Fibroblast of lung (primary cell): ENCODE measurements at regions not wholly inside any gene's neighbourhood (a gene's known extent, or its start where the extent isn't known, plus 50 kb on each side); places are given as distances from the start of the nearest gene placed in this dataset.

Source experiments
- DNase-seq, 2 donors: peaks; one replicate each; pipeline versions ENCODE4 v3.0.0 to v3.0.0-alpha.2; 2010; ENCODE audit warnings: low read depth in 2 of 2
- H2AFZ ChIP-seq: 2 replicates; pipeline ENCODE4 v1.5.1; 2012; ENCODE audit warnings: low read length, control low read depth, inconsistent platforms
- H3K27ac ChIP-seq: 2 replicates; pipeline ENCODE4 v1.5.1; 2011; ENCODE audit warnings: low read length, control low read depth; ENCODE audit not compliant: insufficient read depth
- H3K27me3 ChIP-seq: 2 replicates; pipeline ENCODE4 v1.5.1; 2011; ENCODE audit warnings: mild to moderate bottlenecking, low read length; ENCODE audit not compliant: control insufficient read depth, insufficient read depth
- H3K36me3 ChIP-seq: 2 replicates; pipeline ENCODE4 v1.5.1; 2011; ENCODE audit warnings: low read length; ENCODE audit not compliant: control insufficient read depth, insufficient read depth
- H3K4me1 ChIP-seq: 2 replicates; pipeline ENCODE4 v1.5.1; 2011; ENCODE audit warnings: low read length; ENCODE audit not compliant: control insufficient read depth, insufficient read depth; ENCODE audit errors: extremely low read depth
- H3K4me2 ChIP-seq: 2 replicates; pipeline ENCODE4 v1.5.1; 2011; ENCODE audit warnings: low read length, control low read depth; ENCODE audit not compliant: insufficient read depth; ENCODE audit errors: extremely low read depth
- H3K4me3 ChIP-seq, 4 experiments: fragments of 200-600 bp in 1 of 4; sonication (generic) in 1 of 4; replicated peaks in 1 of 4; 2 replicates each; pipeline ENCODE4 v1.5.1; 2011 to 2016; ENCODE audit warnings: low read length in 4 of 4, low read depth in 3 of 4, mild to moderate bottlenecking in 3 of 4, control low read depth in 2 of 4, inconsistent platforms in 1 of 4, mixed read lengths in 1 of 4; ENCODE audit not compliant: insufficient read depth in 1 of 4; ENCODE audit errors: control extremely low read depth in 1 of 4
- H3K79me2 ChIP-seq: 2 replicates; pipeline ENCODE4 v1.5.1; 2012; ENCODE audit warnings: mild to moderate bottlenecking, low read length, inconsistent platforms; ENCODE audit not compliant: control insufficient read depth, insufficient read depth
- H3K9ac ChIP-seq: 2 replicates; pipeline ENCODE4 v1.5.1; 2011; ENCODE audit warnings: mild to moderate bottlenecking, low read length, control low read depth; ENCODE audit not compliant: insufficient read depth
- H3K9me3 ChIP-seq: 2 replicates; pipeline ENCODE4 v1.5.1; 2012; ENCODE audit warnings: low read depth, low read length; ENCODE audit not compliant: control insufficient read depth, insufficient read depth
- H4K20me1 ChIP-seq: 2 replicates; pipeline ENCODE4 v1.5.1; 2011; ENCODE audit warnings: low read length; ENCODE audit not compliant: control insufficient read depth, insufficient read depth; ENCODE audit errors: extremely low read depth
- EZH2 ChIP-seq: IDR thresholded peaks from 2 replicates; pipeline ENCODE4 v1.5.1; 2012; ENCODE audit warnings: low read length, control low read depth, mild to moderate bottlenecking; ENCODE audit errors: missing control alignments
- TF ChIP-seq, protein P1 (sequence below), 2 donors: IDR thresholded peaks in 1 of 2; conservative IDR thresholded peaks in 1 of 2; 1 replicate in 1 of 2; 2 replicates in 1 of 2; pipeline ENCODE4 v1.5.1; 2011 to 2012; ENCODE audit warnings: low read length in 2 of 2, control low read depth in 1 of 2, inconsistent platforms in 1 of 2, low read depth in 1 of 2, mild to moderate bottlenecking in 1 of 2

DNA sequence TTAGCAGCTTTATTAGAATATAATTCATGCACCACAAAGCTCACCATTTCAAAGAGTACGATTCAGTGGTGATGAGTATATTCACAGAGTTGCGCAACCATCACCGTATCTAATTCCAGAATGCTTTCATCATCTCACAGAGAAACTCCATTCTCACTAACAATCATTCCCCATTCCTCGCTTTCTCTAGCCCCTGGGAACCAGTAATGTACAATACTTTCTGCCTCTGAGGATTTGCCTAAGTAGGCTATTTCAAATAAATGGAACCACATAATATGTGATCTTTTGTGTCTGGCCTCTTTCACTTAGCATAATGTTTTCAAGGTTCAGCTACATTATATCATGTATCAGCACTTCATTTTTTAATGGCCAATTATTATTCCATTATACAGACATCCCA is 145.1 kb upstream of the ADAMTS16 start:
- Histone ChIP-seq H3K36me3 (no peaks in the 10 kb centered on the region), H3K9ac (no peak overlapping the region)
- DNase-seq, result peak; percentile 25 to 87

DNA sequence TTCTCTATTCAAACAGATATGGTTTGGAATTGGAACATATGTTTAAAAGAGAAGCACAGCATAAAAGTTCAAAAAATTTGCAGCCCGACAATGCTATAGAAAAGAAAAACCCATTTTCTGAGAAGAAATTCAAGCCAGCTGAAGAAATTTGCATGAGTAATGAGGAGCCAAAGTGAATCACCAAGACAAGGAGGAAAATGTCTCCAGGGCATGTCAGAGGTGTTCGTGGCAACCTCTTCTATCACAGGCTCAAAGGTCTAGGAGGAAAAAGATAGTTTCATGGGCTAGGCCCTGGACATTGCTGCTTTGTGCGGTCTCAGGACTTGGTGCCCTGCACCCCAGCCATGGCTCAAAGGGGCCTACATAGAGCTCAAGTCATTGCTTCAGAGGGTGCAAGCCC is 134.8 kb upstream of the ADAMTS16 start:
- no peaks in the 10 kb centered on the region for H3K27me3 ChIP-seq
- no peak for DNase-seq
- no peak overlapping the region for H2AFZ ChIP-seq
- no peak overlapping the region for H3K4me3 ChIP-seq
- no peak overlapping the region for H3K27ac ChIP-seq
- H3K4me1 ChIP-seq, result no peaks in the 10 kb centered on the region
- H3K79me2 ChIP-seq, result no peaks in the 10 kb centered on the region
- H3K9ac ChIP-seq, result no peak overlapping the region
- no peaks in the 10 kb centered on the region for H3K36me3 ChIP-seq
- no peak overlapping the region for H3K4me2 ChIP-seq
- no peaks in the 10 kb centered on the region for H4K20me1 ChIP-seq
- H3K9me3 ChIP-seq, result no peaks in the 10 kb centered on the region
- no peak for TF ChIP-seq EZH2
- TF ChIP-seq, protein P1, sequence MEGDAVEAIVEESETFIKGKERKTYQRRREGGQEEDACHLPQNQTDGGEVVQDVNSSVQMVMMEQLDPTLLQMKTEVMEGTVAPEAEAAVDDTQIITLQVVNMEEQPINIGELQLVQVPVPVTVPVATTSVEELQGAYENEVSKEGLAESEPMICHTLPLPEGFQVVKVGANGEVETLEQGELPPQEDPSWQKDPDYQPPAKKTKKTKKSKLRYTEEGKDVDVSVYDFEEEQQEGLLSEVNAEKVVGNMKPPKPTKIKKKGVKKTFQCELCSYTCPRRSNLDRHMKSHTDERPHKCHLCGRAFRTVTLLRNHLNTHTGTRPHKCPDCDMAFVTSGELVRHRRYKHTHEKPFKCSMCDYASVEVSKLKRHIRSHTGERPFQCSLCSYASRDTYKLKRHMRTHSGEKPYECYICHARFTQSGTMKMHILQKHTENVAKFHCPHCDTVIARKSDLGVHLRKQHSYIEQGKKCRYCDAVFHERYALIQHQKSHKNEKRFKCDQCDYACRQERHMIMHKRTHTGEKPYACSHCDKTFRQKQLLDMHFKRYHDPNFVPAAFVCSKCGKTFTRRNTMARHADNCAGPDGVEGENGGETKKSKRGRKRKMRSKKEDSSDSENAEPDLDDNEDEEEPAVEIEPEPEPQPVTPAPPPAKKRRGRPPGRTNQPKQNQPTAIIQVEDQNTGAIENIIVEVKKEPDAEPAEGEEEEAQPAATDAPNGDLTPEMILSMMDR (conservative IDR thresholded peaks at IDR 0.05 in 1 of 2, IDR thresholded peaks at IDR 0.05 in 1 of 2; ENCODE audit: low read depth in 1 of 2, low read length in 2 of 2), result no peak

More for the DNA sequence above, 145.1 kb upstream of the ADAMTS16 start:
- H3K79me2 ChIP-seq, result no peaks in the 10 kb centered on the region
- no peak for TF ChIP-seq EZH2
- TF ChIP-seq, protein P1 (conservative IDR thresholded peaks at IDR 0.05 in 1 of 2, IDR thresholded peaks at IDR 0.05 in 1 of 2; ENCODE audit: low read depth in 1 of 2, low read length in 2 of 2), result no peak
- H3K4me2 ChIP-seq, result no peak overlapping the region
- H4K20me1 ChIP-seq, result no peaks in the 10 kb centered on the region
- no peak overlapping the region for H2AFZ ChIP-seq
- no peaks in the 10 kb centered on the region for H3K27me3 ChIP-seq
- no peaks in the 10 kb centered on the region for H3K9me3 ChIP-seq
- H3K27ac ChIP-seq, result no peak overlapping the region
- H3K4me1 ChIP-seq, result no peaks in the 10 kb centered on the region
- H3K4me3 ChIP-seq, result no peak overlapping the region

GRCh38 chr5:5006548-5006947 is 133.6 kb upstream of the ADAMTS16 start:
- TF ChIP-seq, protein P1 (conservative IDR thresholded peaks at IDR 0.05 in 1 of 2, IDR thresholded peaks at IDR 0.05 in 1 of 2; ENCODE audit: low read depth in 1 of 2, low read length in 2 of 2), result no peak
- no peak for TF ChIP-seq EZH2
- H3K9me3 ChIP-seq, result no peaks in the 10 kb centered on the region

More at GRCh38 chr5:5006548-5006947, 133.6 kb upstream of the ADAMTS16 start:
- no peak overlapping the region for H2AFZ ChIP-seq
- H3K4me3 ChIP-seq, result no peak overlapping the region
- H3K4me1 ChIP-seq, result no peaks in the 10 kb centered on the region
- H3K36me3 ChIP-seq, result no peaks in the 10 kb centered on the region
- H3K79me2 ChIP-seq, result no peaks in the 10 kb centered on the region
- no peak overlapping the region for H3K9ac ChIP-seq
- H3K27ac ChIP-seq, result no peak overlapping the region
- no peaks in the 10 kb centered on the region for H4K20me1 ChIP-seq
- H3K27me3 ChIP-seq, result no peaks in the 10 kb centered on the region
- no peak overlapping the region for H3K4me2 ChIP-seq
- no peak for DNase-seq
